ENCODE measurements at regions not wholly inside any gene's neighbourhood (a gene's known extent, or its start where the extent isn't known, plus 50 kb on each side); places are given as distances from the start of the nearest gene placed in this dataset.

- H3K4me1 ChIP-seq (ENCODE audit: control insufficient read depth in 1 of 2, insufficient read depth in 2 of 2, low read length in 2 of 2): no peaks in the 10 kb centered on the region
- H3K36me3 ChIP-seq (ENCODE audit: control insufficient read depth in 1 of 2, insufficient read depth in 2 of 2, low read length in 2 of 2): no peaks in the 10 kb centered on the region
- H3K4me3 ChIP-seq (ENCODE audit: low read depth in 1 of 2, low read length in 2 of 2): no peak overlapping the region
- H3K27ac ChIP-seq (ENCODE audit: low read length): no peak overlapping the region
- no peaks in the 10 kb centered on the region for H3K9me3 ChIP-seq (ENCODE audit: control insufficient read depth in 1 of 2, low read length in 2 of 2)
- H3K27me3 ChIP-seq (ENCODE audit: low read depth, low read length): no peaks in the 10 kb centered on the region
Observed at GRCh38 chr17:68695659-68696058, 94.5 kb upstream of the FAM20A start.

- Histone ChIP-seq H3K4me1 (ENCODE audit: control insufficient read depth in 1 of 2, insufficient read depth in 2 of 2, low read length in 2 of 2) (no peaks in the 10 kb centered on the region), H3K27me3 (ENCODE audit: low read depth, low read length) (no peaks in the 10 kb centered on the region), H3K9me3 (ENCODE audit: control insufficient read depth in 1 of 2, low read length in 2 of 2) (no peaks in the 10 kb centered on the region), H3K36me3 (ENCODE audit: control insufficient read depth in 1 of 2, insufficient read depth in 2 of 2, low read length in 2 of 2) (no peaks in the 10 kb centered on the region), H3K27ac (ENCODE audit: low read length) (no peak overlapping the region), H3K4me3 (ENCODE audit: low read depth in 1 of 2, low read length in 2 of 2) (no peak overlapping the region)
Observed at GRCh38 chr17:68694791-68695485, 93.8 kb upstream of the FAM20A start.

DNA sequence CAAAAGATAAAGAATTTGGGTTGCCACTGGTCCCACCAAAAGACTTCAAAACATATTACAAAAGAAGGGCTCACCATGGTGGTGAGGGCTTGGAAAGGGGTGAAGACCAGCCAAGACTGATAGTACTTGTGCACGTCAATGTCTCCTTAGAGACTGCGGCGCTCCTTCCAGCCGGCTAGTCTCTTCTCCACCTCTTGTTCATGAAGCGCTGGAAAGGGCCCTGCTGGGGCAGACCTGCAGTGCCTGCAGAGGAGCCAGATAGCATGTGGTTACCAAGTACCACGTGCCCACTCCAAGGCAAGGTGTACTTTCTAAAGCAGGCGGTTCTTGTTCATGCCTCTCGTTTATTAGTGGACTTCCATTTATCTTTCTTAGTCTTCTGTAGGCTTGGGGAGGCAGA is 92.7 kb upstream of the FAM20A start:
- Histone ChIP-seq H3K4me1 (ENCODE audit: control insufficient read depth in 1 of 2, insufficient read depth in 2 of 2, low read length in 2 of 2) (no peaks in the 10 kb centered on the region), H3K27ac (ENCODE audit: low read length) (no peak overlapping the region), H3K4me3 (ENCODE audit: low read depth in 1 of 2, low read length in 2 of 2) (no peak overlapping the region), H3K27me3 (ENCODE audit: low read depth, low read length) (no peaks in the 10 kb centered on the region), H3K9me3 (ENCODE audit: control insufficient read depth in 1 of 2, low read length in 2 of 2) (no peaks in the 10 kb centered on the region), H3K36me3 (ENCODE audit: control insufficient read depth in 1 of 2, insufficient read depth in 2 of 2, low read length in 2 of 2) (no peaks in the 10 kb centered on the region)

- H3K4me3 ChIP-seq (ENCODE audit: low read depth in 1 of 2, low read length in 2 of 2): no peak overlapping the region
- H3K4me1 ChIP-seq (ENCODE audit: control insufficient read depth in 1 of 2, insufficient read depth in 2 of 2, low read length in 2 of 2): no peaks in the 10 kb centered on the region
- no peak overlapping the region for H3K27ac ChIP-seq (ENCODE audit: low read length)
- no peaks in the 10 kb centered on the region for H3K36me3 ChIP-seq (ENCODE audit: control insufficient read depth in 1 of 2, insufficient read depth in 2 of 2, low read length in 2 of 2)
- H3K9me3 ChIP-seq (ENCODE audit: control insufficient read depth in 1 of 2, low read length in 2 of 2): no peaks in the 10 kb centered on the region
- no peaks in the 10 kb centered on the region for H3K27me3 ChIP-seq (ENCODE audit: low read depth, low read length)
Observed at GRCh38 chr17:68693466-68693865, 92.3 kb upstream of the FAM20A start.

GRCh38 chr17:68686108-68686988 is 85.2 kb upstream of the FAM20A start:
- no peaks in the 10 kb centered on the region for H3K36me3 ChIP-seq (ENCODE audit: control insufficient read depth in 1 of 2, insufficient read depth in 2 of 2, low read length in 2 of 2)
- no peak overlapping the region for H3K4me3 ChIP-seq (ENCODE audit: low read depth in 1 of 2, low read length in 2 of 2)
- H3K27me3 ChIP-seq (ENCODE audit: low read depth, low read length): no peaks in the 10 kb centered on the region
- no peaks in the 10 kb centered on the region for H3K9me3 ChIP-seq (ENCODE audit: control insufficient read depth in 1 of 2, low read length in 2 of 2)
- no peaks in the 10 kb centered on the region for H3K4me1 ChIP-seq (ENCODE audit: control insufficient read depth in 1 of 2, insufficient read depth in 2 of 2, low read length in 2 of 2)
- H3K27ac ChIP-seq (ENCODE audit: low read length): no peak overlapping the region

DNA sequence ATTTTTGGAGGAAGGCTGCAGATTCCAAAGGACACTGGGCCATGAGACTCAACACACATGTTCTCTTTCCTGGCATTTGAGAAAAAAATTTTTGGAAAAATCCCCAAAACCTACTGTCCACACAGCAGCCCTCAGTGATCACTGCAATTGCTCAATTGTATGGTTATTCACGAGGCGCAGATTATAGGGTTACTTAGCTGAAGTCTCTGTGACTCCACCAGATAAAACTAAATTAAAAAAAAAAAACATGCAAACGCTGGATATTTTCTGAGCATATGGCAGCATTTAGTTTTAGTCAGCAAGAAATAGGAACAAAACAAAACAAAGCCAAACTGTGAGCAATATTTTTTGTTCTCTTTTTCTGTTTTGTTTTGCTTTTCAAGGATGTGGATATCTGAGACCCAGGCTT is 83.8 kb upstream of the FAM20A start:
- Histone ChIP-seq H3K27me3 (ENCODE audit: low read depth, low read length) (no peaks in the 10 kb centered on the region), H3K9me3 (ENCODE audit: control insufficient read depth in 1 of 2, low read length in 2 of 2) (no peaks in the 10 kb centered on the region), H3K27ac (ENCODE audit: low read length) (no peak overlapping the region), H3K4me1 (ENCODE audit: control insufficient read depth in 1 of 2, insufficient read depth in 2 of 2, low read length in 2 of 2) (no peaks in the 10 kb centered on the region), H3K4me3 (ENCODE audit: low read depth in 1 of 2, low read length in 2 of 2) (no peak overlapping the region), H3K36me3 (ENCODE audit: control insufficient read depth in 1 of 2, insufficient read depth in 2 of 2, low read length in 2 of 2) (no peaks in the 10 kb centered on the region)

DNA sequence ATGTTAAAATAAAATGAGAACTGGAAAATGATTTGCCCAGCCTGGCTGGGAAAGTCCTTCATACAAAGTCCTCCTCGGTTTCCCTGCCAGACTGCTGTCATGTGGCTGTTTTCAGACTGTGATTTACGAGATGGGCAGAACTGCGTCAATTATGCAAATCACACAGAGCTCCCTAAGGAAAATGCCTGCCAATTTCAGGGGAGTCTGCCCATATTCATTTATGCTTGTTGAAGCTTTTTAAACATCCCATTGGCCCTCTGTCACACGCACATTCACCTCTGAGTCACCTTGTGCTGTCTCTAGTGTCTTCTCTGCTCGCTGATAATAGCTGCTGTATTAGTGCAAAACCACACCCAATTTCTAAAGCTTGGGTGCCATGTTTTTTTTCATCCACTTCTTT is 81.7 kb upstream of the FAM20A start:
- no peak overlapping the region for H3K4me3 ChIP-seq (ENCODE audit: low read depth in 1 of 2, low read length in 2 of 2)
- H3K36me3 ChIP-seq (ENCODE audit: control insufficient read depth in 1 of 2, insufficient read depth in 2 of 2, low read length in 2 of 2): no peaks in the 10 kb centered on the region
- no peaks in the 10 kb centered on the region for H3K9me3 ChIP-seq (ENCODE audit: control insufficient read depth in 1 of 2, low read length in 2 of 2)
- no peaks in the 10 kb centered on the region for H3K4me1 ChIP-seq (ENCODE audit: control insufficient read depth in 1 of 2, insufficient read depth in 2 of 2, low read length in 2 of 2)
- H3K27ac ChIP-seq (ENCODE audit: low read length): no peak overlapping the region
- no peaks in the 10 kb centered on the region for H3K27me3 ChIP-seq (ENCODE audit: low read depth, low read length)

GRCh38 chr17:68679882-68680281 is 78.7 kb upstream of the FAM20A start:
- no peaks in the 10 kb centered on the region for H3K27me3 ChIP-seq (ENCODE audit: low read depth, low read length)
- H3K4me3 ChIP-seq (ENCODE audit: low read depth in 1 of 2, low read length in 2 of 2): no peak overlapping the region
- H3K27ac ChIP-seq (ENCODE audit: low read length): no peak overlapping the region
- no peaks in the 10 kb centered on the region for H3K36me3 ChIP-seq (ENCODE audit: control insufficient read depth in 1 of 2, insufficient read depth in 2 of 2, low read length in 2 of 2)
- no peaks in the 10 kb centered on the region for H3K9me3 ChIP-seq (ENCODE audit: control insufficient read depth in 1 of 2, low read length in 2 of 2)
- H3K4me1 ChIP-seq (ENCODE audit: control insufficient read depth in 1 of 2, insufficient read depth in 2 of 2, low read length in 2 of 2): no peaks in the 10 kb centered on the region

DNA sequence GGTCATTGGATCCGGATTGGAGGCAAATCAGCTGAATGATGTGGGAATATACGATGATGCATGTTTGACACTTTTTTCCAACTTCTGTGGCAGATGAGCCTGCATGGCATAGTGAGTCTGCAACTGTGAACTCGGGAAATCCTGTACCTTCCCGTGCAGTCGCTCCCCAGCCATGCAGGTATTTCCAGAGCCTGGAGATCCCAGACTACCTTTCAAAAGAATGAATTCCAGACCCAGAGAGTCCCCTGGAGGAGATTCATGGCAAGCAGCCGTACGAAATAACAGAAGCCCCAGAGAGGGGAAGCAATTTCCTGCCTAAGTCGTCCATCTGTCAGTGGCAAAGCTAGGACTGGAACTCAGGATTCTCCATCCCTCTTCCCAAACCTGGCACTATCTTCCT is 75.7 kb upstream of the FAM20A start:
- Histone ChIP-seq H3K9me3 (ENCODE audit: control insufficient read depth in 1 of 2, low read length in 2 of 2) (no peaks in the 10 kb centered on the region), H3K27ac (ENCODE audit: low read length) (no peak overlapping the region), H3K36me3 (ENCODE audit: control insufficient read depth in 1 of 2, insufficient read depth in 2 of 2, low read length in 2 of 2) (no peaks in the 10 kb centered on the region), H3K4me3 (ENCODE audit: low read depth in 1 of 2, low read length in 2 of 2) (no peak overlapping the region), H3K27me3 (ENCODE audit: low read depth, low read length) (no peaks in the 10 kb centered on the region), H3K4me1 (ENCODE audit: control insufficient read depth in 1 of 2, insufficient read depth in 2 of 2, low read length in 2 of 2) (no peaks in the 10 kb centered on the region)

GRCh38 chr17:68675723-68676122 is 74.6 kb upstream of the FAM20A start:
- H3K4me3 ChIP-seq (ENCODE audit: low read depth in 1 of 2, low read length in 2 of 2): no peak overlapping the region
- no peak overlapping the region for H3K27ac ChIP-seq (ENCODE audit: low read length)
- no peaks in the 10 kb centered on the region for H3K27me3 ChIP-seq (ENCODE audit: low read depth, low read length)
- H3K4me1 ChIP-seq (ENCODE audit: control insufficient read depth in 1 of 2, insufficient read depth in 2 of 2, low read length in 2 of 2): no peaks in the 10 kb centered on the region
- H3K36me3 ChIP-seq (ENCODE audit: control insufficient read depth in 1 of 2, insufficient read depth in 2 of 2, low read length in 2 of 2): no peaks in the 10 kb centered on the region
- no peaks in the 10 kb centered on the region for H3K9me3 ChIP-seq (ENCODE audit: control insufficient read depth in 1 of 2, low read length in 2 of 2)

DNA sequence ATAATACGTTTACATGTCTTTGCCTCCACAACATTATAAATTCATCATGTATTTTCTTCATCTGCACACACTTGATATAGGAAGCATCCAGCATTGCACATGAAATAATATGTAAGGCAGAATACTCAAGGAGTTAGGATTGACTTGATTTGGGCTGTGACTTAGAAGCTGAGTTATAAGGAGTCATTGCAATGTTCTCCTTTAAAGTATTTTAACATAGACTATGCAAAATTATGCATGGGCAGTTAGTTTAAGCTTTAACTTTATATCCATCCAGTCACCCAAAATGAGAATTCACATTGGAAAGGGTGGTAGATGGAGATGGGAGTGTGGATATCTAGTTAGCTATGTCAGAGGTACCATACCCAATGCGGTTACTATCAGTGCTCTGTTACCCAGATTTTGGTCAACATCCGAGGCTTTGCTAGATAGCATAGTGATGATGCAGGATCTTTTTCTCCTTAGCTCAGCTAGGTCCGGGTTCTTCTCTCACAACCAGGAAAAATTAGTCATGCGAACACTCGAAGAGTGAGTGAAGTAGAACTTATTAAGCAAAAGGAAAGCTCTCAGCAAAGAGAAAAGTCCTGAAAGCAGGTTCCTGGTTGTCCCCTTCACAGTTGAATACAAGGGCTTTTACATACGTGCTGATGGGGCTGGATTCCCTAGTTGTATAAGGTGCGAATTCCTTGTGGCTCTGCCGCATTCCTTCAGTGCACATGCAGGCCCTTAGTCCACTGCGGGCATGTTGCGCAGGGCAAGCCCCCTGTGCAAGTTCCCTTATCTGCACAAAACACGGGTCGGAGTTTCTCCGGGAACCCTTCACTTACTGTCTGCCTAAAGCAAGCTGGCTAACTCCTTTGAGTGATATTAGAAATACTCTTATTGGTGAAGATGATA is 73.1 kb upstream of the FAM20A start:
- no peaks in the 10 kb centered on the region for H3K9me3 ChIP-seq (ENCODE audit: control insufficient read depth in 1 of 2, low read length in 2 of 2)
- H3K4me1 ChIP-seq (ENCODE audit: control insufficient read depth in 1 of 2, insufficient read depth in 2 of 2, low read length in 2 of 2): no peaks in the 10 kb centered on the region
- no peaks in the 10 kb centered on the region for H3K27me3 ChIP-seq (ENCODE audit: low read depth, low read length)
- no peaks in the 10 kb centered on the region for H3K36me3 ChIP-seq (ENCODE audit: control insufficient read depth in 1 of 2, insufficient read depth in 2 of 2, low read length in 2 of 2)
- no peak overlapping the region for H3K4me3 ChIP-seq (ENCODE audit: low read depth in 1 of 2, low read length in 2 of 2)
- no peak overlapping the region for H3K27ac ChIP-seq (ENCODE audit: low read length)
